ENCODE measurements at regions not wholly inside any gene's neighbourhood (a gene's known extent, or its start where the extent isn't known, plus 50 kb on each side); places are given as distances from the start of the nearest gene placed in this dataset.

DNA sequence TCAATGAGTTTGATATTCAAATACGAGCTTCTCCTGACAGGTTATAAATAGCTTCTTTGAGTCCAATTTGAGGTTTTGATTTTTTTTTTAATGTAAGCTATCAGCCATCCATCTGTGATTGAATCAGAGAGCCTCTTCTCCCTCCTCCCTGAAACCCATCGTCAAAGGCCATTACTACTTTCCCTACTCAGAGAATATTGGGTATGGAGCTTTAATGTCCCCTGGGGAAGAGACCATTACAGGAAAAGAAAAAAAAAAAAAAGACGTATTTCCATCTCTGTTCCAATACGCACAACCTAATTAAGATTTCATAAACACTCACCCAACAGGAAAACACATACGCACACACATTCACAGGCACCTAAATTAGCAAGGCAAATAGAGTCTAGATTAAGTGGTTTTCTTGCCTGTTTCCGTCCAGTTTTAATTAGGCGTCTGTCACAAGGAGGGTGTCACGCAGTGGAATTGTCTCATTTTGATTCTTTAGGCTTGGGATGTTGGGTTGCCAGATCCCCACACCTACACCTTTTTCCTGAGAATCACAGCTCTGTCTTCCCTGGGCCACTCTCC lies 194.3 kb upstream of the RPL38 start:
- no peak for TF ChIP-seq CTCF (IDR thresholded peaks at IDR 0.05; ENCODE audit: partially characterized antibody, unreplicated experiment)

DNA sequence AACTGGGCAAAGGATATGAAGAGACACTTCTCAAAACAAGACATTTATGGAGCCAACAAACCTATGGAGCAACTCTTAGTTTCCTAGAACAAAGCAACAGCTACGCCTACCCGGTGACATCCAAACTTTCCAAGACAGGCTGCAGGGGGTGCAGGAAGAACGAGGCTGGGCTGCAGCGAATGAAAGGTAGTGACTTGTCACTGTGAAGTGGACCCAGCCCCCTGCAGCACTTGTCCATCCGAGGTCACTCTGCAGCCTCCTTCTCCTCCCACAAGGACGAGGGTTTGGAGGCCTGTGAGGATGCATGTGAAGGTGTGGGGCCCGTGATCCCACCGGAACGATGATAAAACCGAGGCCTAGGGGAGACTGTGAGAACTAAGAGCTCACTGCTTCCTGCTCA lies 192.6 kb upstream of the RPL38 start:
- H3K27me3 Mint-ChIP-seq (ENCODE audit: unreplicated experiment), result peaks cover 29% of the 10 kb centered on the region
- TF ChIP-seq CTCF (IDR thresholded peaks at IDR 0.05; ENCODE audit: partially characterized antibody, unreplicated experiment), result no peak
- peaks cover 66% of the 10 kb centered on the region for H3K4me1 Mint-ChIP-seq (ENCODE audit: low read depth, unreplicated experiment)
- H3K4me3 Mint-ChIP-seq (ENCODE audit: unreplicated experiment), result peak overlapping the region; percentile 56
- DNase-seq, result no peak
- peaks cover 25% of the 10 kb centered on the region for H3K9me3 Mint-ChIP-seq (ENCODE audit: unreplicated experiment)
- peak overlapping the region; percentile 84 for H3K27ac Mint-ChIP-seq (ENCODE audit: unreplicated experiment)
- no peaks in the 10 kb centered on the region for H3K36me3 Mint-ChIP-seq (ENCODE audit: unreplicated experiment)

More for the DNA sequence above, 194.3 kb upstream of the RPL38 start:
- Mint-ChIP-seq H3K9me3 (ENCODE audit: unreplicated experiment) (peaks cover 24% of the 10 kb centered on the region), H3K27me3 (ENCODE audit: unreplicated experiment) (peaks cover 24% of the 10 kb centered on the region), H3K4me3 (ENCODE audit: unreplicated experiment) (peak overlapping the region; percentile 50), H3K4me1 (ENCODE audit: low read depth, unreplicated experiment) (peaks cover 62% of the 10 kb centered on the region), H3K36me3 (ENCODE audit: unreplicated experiment) (no peaks in the 10 kb centered on the region), H3K27ac (ENCODE audit: unreplicated experiment) (peak overlapping the region; percentile 76)
- no peak for DNase-seq

DNA sequence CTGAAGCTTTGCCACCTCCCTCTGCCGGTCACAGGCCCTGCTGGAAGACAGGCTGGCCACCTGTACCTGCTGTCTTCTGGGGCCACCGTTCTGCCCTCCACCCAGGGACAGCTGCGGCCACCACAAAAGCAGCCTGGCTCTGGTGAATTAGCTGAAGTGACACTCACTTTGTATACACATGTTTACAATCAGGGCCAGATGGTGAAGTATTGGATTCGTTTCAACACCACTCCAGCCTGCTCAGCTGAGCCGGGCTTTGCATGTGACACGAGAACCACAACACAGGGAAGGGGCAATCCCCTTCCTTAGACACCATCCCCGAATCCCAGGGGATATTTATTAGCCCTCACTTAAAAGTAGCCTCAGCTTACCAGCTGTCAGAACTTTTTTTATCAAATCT lies 191.5 kb upstream of the RPL38 start:
- Mint-ChIP-seq H3K27ac (ENCODE audit: unreplicated experiment) (peak overlapping the region; percentile 93), H3K9me3 (ENCODE audit: unreplicated experiment) (peaks cover 32% of the 10 kb centered on the region), H3K36me3 (ENCODE audit: unreplicated experiment) (no peaks in the 10 kb centered on the region), H3K27me3 (ENCODE audit: unreplicated experiment) (peaks cover 32% of the 10 kb centered on the region), H3K4me3 (ENCODE audit: unreplicated experiment) (peak overlapping the region; percentile 31), H3K4me1 (ENCODE audit: low read depth, unreplicated experiment) (peaks cover 74% of the 10 kb centered on the region)
- peak; percentile 84 for DNase-seq
- no peak for TF ChIP-seq CTCF (IDR thresholded peaks at IDR 0.05; ENCODE audit: partially characterized antibody, unreplicated experiment)

DNA sequence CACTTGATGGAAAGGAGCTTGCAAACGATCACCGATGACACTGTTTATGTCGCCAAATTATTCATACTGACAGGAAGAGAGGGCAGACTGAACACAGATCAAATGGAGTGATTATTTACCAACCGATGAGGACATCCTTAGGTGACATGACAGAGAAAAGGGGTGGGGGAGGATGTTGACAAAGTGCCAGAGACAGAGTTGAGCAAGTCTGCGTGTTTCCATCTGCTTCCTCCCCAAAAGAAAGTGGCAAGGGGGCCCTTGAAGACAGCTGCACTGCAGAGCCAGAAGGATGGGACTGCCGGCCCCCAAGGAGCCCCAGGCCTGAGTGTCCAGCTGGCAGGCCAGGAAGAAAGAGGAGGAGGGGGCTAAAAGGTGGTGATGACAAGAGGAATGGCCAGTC lies 191.0 kb upstream of the RPL38 start:
- DNase-seq, result peak; percentile 60
- H3K4me1 Mint-ChIP-seq (ENCODE audit: low read depth, unreplicated experiment), result peaks cover 76% of the 10 kb centered on the region
- H3K36me3 Mint-ChIP-seq (ENCODE audit: unreplicated experiment), result no peaks in the 10 kb centered on the region
- H3K27me3 Mint-ChIP-seq (ENCODE audit: unreplicated experiment), result peaks cover 31% of the 10 kb centered on the region
- peak overlapping the region; percentile 93 for H3K27ac Mint-ChIP-seq (ENCODE audit: unreplicated experiment)
- no peak for TF ChIP-seq CTCF (IDR thresholded peaks at IDR 0.05; ENCODE audit: partially characterized antibody, unreplicated experiment)
- H3K4me3 Mint-ChIP-seq (ENCODE audit: unreplicated experiment), result peak overlapping the region; percentile 33
- peaks cover 32% of the 10 kb centered on the region for H3K9me3 Mint-ChIP-seq (ENCODE audit: unreplicated experiment)

DNA sequence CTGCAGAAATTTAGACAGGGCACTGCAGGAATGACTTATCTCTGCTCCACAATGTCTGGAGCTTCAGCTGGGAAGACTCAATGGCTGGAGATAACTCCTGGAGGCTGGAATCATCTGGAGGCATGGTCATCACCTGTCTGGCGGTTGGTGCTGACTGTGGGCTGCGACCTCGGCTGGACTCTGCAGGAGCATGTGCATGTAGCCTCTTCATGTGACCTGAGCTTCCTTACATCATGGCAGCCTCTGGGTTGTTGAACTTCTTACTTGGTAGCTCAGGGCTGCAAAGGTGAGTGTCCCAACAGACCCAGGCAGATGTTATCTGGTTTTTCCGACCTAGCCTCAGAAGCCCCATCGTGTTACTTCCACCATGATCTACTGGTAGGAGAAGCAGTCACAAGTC lies 188.2 kb upstream of the RPL38 start:
- Mint-ChIP-seq H3K27ac (ENCODE audit: unreplicated experiment) (peak overlapping the region; percentile 89), H3K4me3 (ENCODE audit: unreplicated experiment) (peak overlapping the region; percentile 40), H3K27me3 (ENCODE audit: unreplicated experiment) (peaks cover 23% of the 10 kb centered on the region), H3K9me3 (ENCODE audit: unreplicated experiment) (peaks cover 32% of the 10 kb centered on the region), H3K36me3 (ENCODE audit: unreplicated experiment) (no peaks in the 10 kb centered on the region), H3K4me1 (ENCODE audit: low read depth, unreplicated experiment) (peaks cover 58% of the 10 kb centered on the region)
- TF ChIP-seq CTCF (IDR thresholded peaks at IDR 0.05; ENCODE audit: partially characterized antibody, unreplicated experiment), result no peak
- DNase-seq, result no peak

All from glutamatergic neuron (in vitro differentiated cells).